ENCODE measurements at regions not wholly inside any gene's neighbourhood (a gene's known extent, or its start where the extent isn't known, plus 50 kb on each side); places are given as distances from the start of the nearest gene placed in this dataset.
A peak's percentile ranks its signal among the peaks of the same experiment; 100 is the strongest.

DNA sequence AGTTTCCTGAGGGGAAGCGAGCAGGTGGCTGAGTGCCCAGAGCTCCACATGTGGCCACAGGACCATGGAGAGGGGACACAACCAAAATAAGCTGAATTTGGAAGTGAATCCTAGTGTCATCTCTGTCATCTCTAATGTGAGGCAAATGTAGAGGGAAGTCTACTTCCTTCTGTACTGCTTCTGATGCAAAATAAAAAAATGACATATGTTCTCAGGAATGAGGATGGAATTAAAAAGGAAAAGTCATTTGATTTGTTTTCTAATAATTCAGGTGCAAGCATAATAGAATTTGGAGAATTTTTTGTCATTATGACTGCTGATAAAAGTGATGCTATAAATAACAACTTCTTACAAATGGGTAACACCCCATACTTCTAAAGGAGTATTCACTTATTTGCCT lies 59.5 kb upstream of the POU1F1 start:
- H3K36me3 Mint-ChIP-seq (ENCODE audit: insufficient read depth, unreplicated experiment) = peaks cover 9% of the 10 kb centered on the region
- H3K27me3 Mint-ChIP-seq (ENCODE audit: unreplicated experiment) = no peaks in the 10 kb centered on the region
- CTCF ChIA-PET = interaction anchor here (0.8 to 1.2 kb wide), 2 partner anchors 15 to 17 kb away, joined by 3 to 5 read pairs; no protein-coding TSS in a partner anchor
- intact Hi-C loops (cut with micrococcal nuclease; ENCODE audit: unreplicated experiment) = no loop called here
- no peak overlapping the region for H3K4me3 Mint-ChIP-seq (ENCODE audit: low read depth, unreplicated experiment)
- no peak for DNase-seq
- no peaks in the 10 kb centered on the region for H3K9me3 Mint-ChIP-seq (ENCODE audit: low read depth, unreplicated experiment)
- TF ChIP-seq, protein P1, sequence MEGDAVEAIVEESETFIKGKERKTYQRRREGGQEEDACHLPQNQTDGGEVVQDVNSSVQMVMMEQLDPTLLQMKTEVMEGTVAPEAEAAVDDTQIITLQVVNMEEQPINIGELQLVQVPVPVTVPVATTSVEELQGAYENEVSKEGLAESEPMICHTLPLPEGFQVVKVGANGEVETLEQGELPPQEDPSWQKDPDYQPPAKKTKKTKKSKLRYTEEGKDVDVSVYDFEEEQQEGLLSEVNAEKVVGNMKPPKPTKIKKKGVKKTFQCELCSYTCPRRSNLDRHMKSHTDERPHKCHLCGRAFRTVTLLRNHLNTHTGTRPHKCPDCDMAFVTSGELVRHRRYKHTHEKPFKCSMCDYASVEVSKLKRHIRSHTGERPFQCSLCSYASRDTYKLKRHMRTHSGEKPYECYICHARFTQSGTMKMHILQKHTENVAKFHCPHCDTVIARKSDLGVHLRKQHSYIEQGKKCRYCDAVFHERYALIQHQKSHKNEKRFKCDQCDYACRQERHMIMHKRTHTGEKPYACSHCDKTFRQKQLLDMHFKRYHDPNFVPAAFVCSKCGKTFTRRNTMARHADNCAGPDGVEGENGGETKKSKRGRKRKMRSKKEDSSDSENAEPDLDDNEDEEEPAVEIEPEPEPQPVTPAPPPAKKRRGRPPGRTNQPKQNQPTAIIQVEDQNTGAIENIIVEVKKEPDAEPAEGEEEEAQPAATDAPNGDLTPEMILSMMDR (IDR thresholded peaks at IDR 0.05; ENCODE audit: unreplicated experiment) = no peak
- peaks cover 35% of the 10 kb centered on the region for H3K4me1 Mint-ChIP-seq (ENCODE audit: low read depth, unreplicated experiment)
- H3K27ac Mint-ChIP-seq (ENCODE audit: unreplicated experiment) = peak overlapping the region; percentile 92
- no TSS peak for BruUV-seq (replicated peaks)

DNA sequence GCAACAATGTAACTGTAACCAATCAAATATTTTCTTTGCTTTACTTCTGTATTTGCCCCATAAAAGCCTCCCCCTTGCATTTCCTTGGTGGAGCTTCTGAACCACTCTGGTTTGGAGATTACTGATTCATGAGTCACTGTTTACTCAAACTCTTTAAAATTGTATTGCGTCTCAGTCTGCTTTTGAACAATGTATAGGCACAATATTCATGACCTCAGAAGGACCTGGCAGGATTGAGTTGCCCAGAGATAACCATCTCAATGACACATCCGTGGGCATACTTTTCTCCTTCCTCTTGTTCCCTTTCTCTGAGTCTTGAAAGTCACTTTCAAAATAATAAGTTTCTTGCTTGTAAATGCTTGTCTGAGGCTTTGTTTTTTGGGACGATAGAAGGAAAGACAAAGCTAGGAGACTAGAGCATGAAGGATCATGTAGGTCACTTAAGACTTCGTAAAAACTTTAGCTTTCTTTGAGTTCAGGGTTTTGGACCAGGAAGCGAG lies 57.1 kb upstream of the POU1F1 start:
- peaks cover 35% of the 10 kb centered on the region for H3K4me1 Mint-ChIP-seq (ENCODE audit: low read depth, unreplicated experiment)
- H3K9me3 Mint-ChIP-seq (ENCODE audit: low read depth, unreplicated experiment) = peaks cover 9% of the 10 kb centered on the region
- peak; percentile 59 for DNase-seq
- peak overlapping the region; percentile 89 for H3K27ac Mint-ChIP-seq (ENCODE audit: unreplicated experiment)
- peak overlapping the region; percentile 20 for H3K4me3 Mint-ChIP-seq (ENCODE audit: low read depth, unreplicated experiment)
- BruUV-seq (replicated peaks) = no TSS peak
- CTCF ChIA-PET = interaction anchor here (0.6 to 1.5 kb wide), 3 partner anchors 9 to 157 kb away, joined by 3 to 6 read pairs (median 3); no protein-coding TSS in a partner anchor
- intact Hi-C loops (cut with micrococcal nuclease; ENCODE audit: unreplicated experiment) = loop anchor here (1.0 kb wide), 1 partner anchor 15 kb away; no protein-coding TSS in a partner anchor
- TF ChIP-seq, protein P1 (IDR thresholded peaks at IDR 0.05; ENCODE audit: unreplicated experiment) = no peak
- peaks cover 9% of the 10 kb centered on the region for H3K36me3 Mint-ChIP-seq (ENCODE audit: insufficient read depth, unreplicated experiment)
- H3K27me3 Mint-ChIP-seq (ENCODE audit: unreplicated experiment) = no peaks in the 10 kb centered on the region

DNA sequence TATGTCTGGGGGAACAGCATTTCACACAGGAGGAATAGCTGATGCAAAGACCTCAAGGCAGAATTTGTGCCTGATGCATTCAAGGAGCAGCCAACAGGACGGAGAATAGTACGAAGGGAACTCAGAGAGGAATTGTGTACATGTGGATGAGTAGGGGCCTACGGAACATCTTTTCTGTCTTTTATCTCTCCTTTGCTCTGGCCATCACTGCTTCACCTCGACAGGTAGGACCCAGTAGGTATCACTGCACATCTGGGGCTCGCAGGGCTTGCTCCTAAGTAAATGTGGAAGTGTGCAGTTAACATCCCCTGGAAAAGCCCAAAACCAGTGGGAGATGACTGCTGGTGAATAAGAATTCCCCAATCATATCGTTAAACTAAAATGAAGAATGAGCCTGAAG lies 56.4 kb upstream of the POU1F1 start:
- DNase-seq = no peak
- TF ChIP-seq, protein P1 (IDR thresholded peaks at IDR 0.05; ENCODE audit: unreplicated experiment) = no peak
- TSS peak; percentile 95 for BruUV-seq (replicated peaks)
- peak overlapping the region; percentile 12 for H3K4me3 Mint-ChIP-seq (ENCODE audit: low read depth, unreplicated experiment)
- intact Hi-C loops (cut with micrococcal nuclease; ENCODE audit: unreplicated experiment) = loop anchor here (1.0 kb wide), 1 partner anchor 14 kb away; no protein-coding TSS in a partner anchor
- CTCF ChIA-PET = interaction anchor here (1.0 to 1.5 kb wide), 2 partner anchors 18 to 157 kb away, joined by 3 to 6 read pairs; no protein-coding TSS in a partner anchor
- peaks cover 35% of the 10 kb centered on the region for H3K4me1 Mint-ChIP-seq (ENCODE audit: low read depth, unreplicated experiment)
- H3K36me3 Mint-ChIP-seq (ENCODE audit: insufficient read depth, unreplicated experiment) = peaks cover 9% of the 10 kb centered on the region
- H3K27me3 Mint-ChIP-seq (ENCODE audit: unreplicated experiment) = no peaks in the 10 kb centered on the region
- peaks cover 9% of the 10 kb centered on the region for H3K9me3 Mint-ChIP-seq (ENCODE audit: low read depth, unreplicated experiment)
- H3K27ac Mint-ChIP-seq (ENCODE audit: unreplicated experiment) = peak overlapping the region; percentile 89

DNA sequence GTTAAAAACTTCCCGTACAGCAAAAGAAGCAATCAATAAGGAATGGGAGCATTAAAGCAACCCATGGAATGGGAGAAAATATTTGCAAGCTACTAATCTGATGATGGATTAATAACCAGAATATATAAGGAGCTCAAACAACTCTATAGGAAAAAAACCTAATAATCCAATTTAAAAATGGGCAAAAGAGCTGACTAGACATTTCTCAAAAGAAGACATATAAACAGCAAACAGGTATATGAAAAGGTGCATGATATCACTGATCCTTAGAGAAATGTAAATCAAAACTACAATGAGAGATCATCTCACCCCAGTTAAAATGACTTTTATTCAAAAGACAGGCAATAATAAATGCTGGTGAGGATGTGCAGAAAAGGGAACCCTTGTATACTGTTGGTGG lies 52.7 kb upstream of the POU1F1 start:
- Mint-ChIP-seq H3K27me3 (ENCODE audit: unreplicated experiment) (no peaks in the 10 kb centered on the region), H3K27ac (ENCODE audit: unreplicated experiment) (no peak overlapping the region), H3K4me3 (ENCODE audit: low read depth, unreplicated experiment) (no peak overlapping the region), H3K36me3 (ENCODE audit: insufficient read depth, unreplicated experiment) (peaks cover 6% of the 10 kb centered on the region), H3K4me1 (ENCODE audit: low read depth, unreplicated experiment) (peaks cover 22% of the 10 kb centered on the region), H3K9me3 (ENCODE audit: low read depth, unreplicated experiment) (peaks cover 23% of the 10 kb centered on the region)
- no TSS peak for BruUV-seq (replicated peaks)
- intact Hi-C loops (cut with micrococcal nuclease; ENCODE audit: unreplicated experiment) = no loop called here
- CTCF ChIA-PET = no interaction called here
- TF ChIP-seq, protein P1 (IDR thresholded peaks at IDR 0.05; ENCODE audit: unreplicated experiment) = no peak
- DNase-seq = no peak

All from Calu3 (cell line).